Brain microvascular endothelial cell (primary cell): ENCODE measurements at regions not wholly inside any gene's neighbourhood (a gene's known extent, or its start where the extent isn't known, plus 50 kb on each side); places are given as distances from the start of the nearest gene placed in this dataset.
"Not testable (repeated sequence)": the region's sequence is repeated elsewhere in the genome, so short reads cannot be mapped to it uniquely, and the experiment has no call there.

Source experiments
- DNase-seq: peaks from one replicate; pipeline ENCODE4 v3.0.0-alpha.2; 2020
- H3K27ac ChIP-seq: fragments of 250-450 bp; sonication (Bioruptor Pico); 2 replicates; pipeline ENCODE4 v1.5.1; 2020; ENCODE audit warnings: mild to moderate bottlenecking, moderate library complexity
- H3K27me3 ChIP-seq: fragments of 250-450 bp; sonication (Bioruptor Pico); replicated peaks from 2 replicates; pipeline ENCODE4 v1.5.1; 2020; ENCODE audit warnings: mild to moderate bottlenecking
- H3K36me3 ChIP-seq: fragments of 250-450 bp; sonication (Bioruptor Pico); replicated peaks from 2 replicates; pipeline ENCODE4 v1.5.1; 2020; ENCODE audit warnings: mild to moderate bottlenecking
- H3K4me3 ChIP-seq: 2 replicates; pipeline ENCODE4 v1.5.1; 2011; ENCODE audit warnings: low read depth, mild to moderate bottlenecking, control low read depth, low read length, moderate library complexity
- CTCF ChIP-seq: IDR thresholded peaks from 2 replicates; pipeline ENCODE4 v1.5.1; 2011; ENCODE audit warnings: low read depth, mild to moderate bottlenecking, moderate library complexity, low read length, control low read depth, inconsistent platforms; ENCODE audit errors: missing control alignments
- in situ Hi-C: cut with HindIII; loops from 2 replicates; pipeline ENCODE4 v1.10.0; 2017; ENCODE audit warnings: low sequenced_read_pairs, low pct_ligation_motif_present

DNA sequence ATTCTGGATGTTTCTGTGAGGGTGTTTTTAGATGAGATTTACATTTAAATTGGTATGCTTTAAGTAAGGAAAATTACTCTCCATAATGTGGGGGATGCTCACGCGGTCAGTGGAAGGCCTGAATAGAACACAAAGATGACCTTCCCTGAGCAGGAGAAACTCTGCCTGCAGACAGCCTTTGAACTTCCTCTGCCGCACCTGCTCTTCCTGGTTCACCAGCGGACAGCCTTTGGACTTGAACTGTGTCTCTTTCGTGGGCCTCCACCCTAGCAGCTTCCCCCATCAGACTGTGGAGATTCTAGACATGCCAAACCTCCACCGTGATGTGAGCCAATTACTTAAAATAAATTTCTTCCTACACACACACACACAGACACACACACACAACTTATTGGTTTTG is 210.7 kb downstream of the EFCAB11 start:
- in situ Hi-C loops: no loop called here
- no peaks in the 10 kb centered on the region for H3K36me3 ChIP-seq

DNA sequence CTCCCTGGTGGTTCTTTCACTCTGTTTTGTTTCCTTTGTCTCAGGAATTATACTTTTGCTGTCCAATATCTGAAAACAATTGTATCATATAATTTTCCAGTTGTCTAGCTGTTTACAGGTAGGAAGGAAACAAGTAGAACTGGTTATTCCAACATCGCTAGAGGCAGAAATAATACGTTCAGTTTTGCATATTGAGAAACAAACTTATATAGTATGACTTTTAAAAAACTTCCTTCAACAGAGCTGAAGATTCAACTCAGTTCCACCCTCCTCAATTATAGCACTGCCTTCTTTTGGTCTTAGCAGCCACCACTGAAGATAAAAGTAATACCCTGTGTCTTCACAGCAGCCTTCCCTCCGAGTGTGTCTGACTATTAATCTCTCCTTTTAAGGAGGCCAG is 214.3 kb downstream of the EFCAB11 start:
- H3K4me3 ChIP-seq: no peak overlapping the region
- TF ChIP-seq CTCF: no peak
- H3K27me3 ChIP-seq: no peaks in the 10 kb centered on the region
- H3K27ac ChIP-seq: no peak overlapping the region
- in situ Hi-C loops: no loop called here
- no peaks in the 10 kb centered on the region for H3K36me3 ChIP-seq
- no peak for DNase-seq

More for the DNA sequence above, 210.7 kb downstream of the EFCAB11 start:
- H3K27me3 ChIP-seq: no peaks in the 10 kb centered on the region
- H3K27ac ChIP-seq: no peak overlapping the region
- no peak for TF ChIP-seq CTCF
- H3K4me3 ChIP-seq: no peak overlapping the region
- no peak for DNase-seq

- in situ Hi-C loops: no loop called here
- no peak for DNase-seq
- no peak for TF ChIP-seq CTCF
- no peaks in the 10 kb centered on the region for H3K27me3 ChIP-seq
- H3K4me3 ChIP-seq: no peak overlapping the region
- H3K27ac ChIP-seq: no peak overlapping the region
- no peaks in the 10 kb centered on the region for H3K36me3 ChIP-seq
Measured at GRCh38 chr14:89736881-89737280, 217.6 kb downstream of the EFCAB11 start.

- in situ Hi-C loops: no loop called here
- no peak for DNase-seq
- no peaks in the 10 kb centered on the region for H3K36me3 ChIP-seq
- no peaks in the 10 kb centered on the region for H3K27me3 ChIP-seq
- H3K4me3 ChIP-seq: no peak overlapping the region
- H3K27ac ChIP-seq: no peak overlapping the region
- TF ChIP-seq CTCF: no peak
Measured at GRCh38 chr14:89731396-89731933, 223.1 kb downstream of the EFCAB11 start.

DNA sequence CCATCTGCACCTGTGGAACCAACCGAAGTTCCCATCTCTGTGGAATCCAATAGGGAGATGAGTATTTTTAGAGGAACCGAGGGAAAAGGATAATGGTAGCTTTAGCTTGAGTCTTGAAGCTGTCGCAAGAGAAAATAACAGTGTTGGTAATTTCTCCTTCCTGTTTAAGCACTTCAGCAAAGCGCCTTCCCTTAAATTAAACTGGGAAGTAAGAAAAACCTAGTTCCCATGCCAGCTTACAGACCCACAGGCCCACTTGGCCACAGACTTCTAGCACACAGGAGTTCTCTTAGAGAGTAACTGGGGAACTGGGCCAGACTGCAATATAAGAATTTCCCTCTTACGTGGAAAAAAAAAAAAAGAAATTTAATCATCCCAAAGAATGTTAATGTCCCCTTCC is 223.8 kb downstream of the EFCAB11 start:
- in situ Hi-C loops: no loop called here
- TF ChIP-seq CTCF: no peak

DNA sequence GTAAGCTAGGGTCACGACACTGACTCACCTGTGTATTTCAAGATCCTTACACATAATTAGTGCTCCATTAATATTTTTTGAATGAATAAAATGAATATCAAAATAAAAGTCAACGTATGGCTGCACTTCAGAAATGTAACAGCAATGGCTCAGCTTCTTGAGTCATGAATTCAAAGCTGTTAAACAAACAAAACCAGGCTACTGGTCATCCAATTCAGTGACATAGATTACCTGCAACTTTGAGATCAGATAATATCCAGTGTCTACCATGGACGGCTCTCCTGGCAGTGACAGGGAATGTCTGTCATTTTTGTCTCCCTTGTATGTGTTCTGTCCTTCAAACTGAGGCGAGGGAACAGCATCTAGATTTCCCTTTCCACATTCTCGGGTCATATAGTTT is 225.6 kb downstream of the EFCAB11 start:
- TF ChIP-seq CTCF: no peak
- H3K27me3 ChIP-seq: no peaks in the 10 kb centered on the region
- DNase-seq: no peak
- H3K4me3 ChIP-seq: no peak overlapping the region
- H3K36me3 ChIP-seq: no peaks in the 10 kb centered on the region
- in situ Hi-C loops: no loop called here
- H3K27ac ChIP-seq: no peak overlapping the region

More for the DNA sequence above, 223.8 kb downstream of the EFCAB11 start:
- Histone ChIP-seq H3K4me3 (no peak overlapping the region), H3K36me3 (no peaks in the 10 kb centered on the region), H3K27me3 (no peaks in the 10 kb centered on the region), H3K27ac (no peak overlapping the region)
- DNase-seq: no peak

GRCh38 chr14:89726226-89726625 is 228.3 kb downstream of the EFCAB11 start:
- H3K36me3 ChIP-seq, DNase-seq, H3K4me3 ChIP-seq, H3K27me3 ChIP-seq, in situ Hi-C loops, H3K27ac ChIP-seq: not testable (repeated sequence)
